Left lung (tissue), 4 donors: ENCODE measurements at regions not wholly inside any gene's neighbourhood (a gene's known extent, or its start where the extent isn't known, plus 50 kb on each side); places are given as distances from the start of the nearest gene placed in this dataset.

Experiments
- ATAC-seq: fragments of 200-7000 bp; cut with Tn5 transposase; one replicate; pipeline ENCODE4 v1.9.1; 2020; ENCODE audit warnings: moderate library complexity
- DNase-seq, 4 donors: peaks; one replicate each; pipeline ENCODE4 v3.0.0-alpha.2; 2013 to 2020
- H3K27ac ChIP-seq, 2 donors: fragments of 200-600 bp; sonication (generic) in 1 of 2; one replicate each; pipeline versions ENCODE4 v1.5.0 to v1.8.0; 2020 to 2021
- H3K27me3 ChIP-seq, 2 donors: fragments of 200-600 bp; sonication (generic) in 1 of 2; one replicate each; pipeline versions ENCODE4 v1.5.0 to v1.8.0; 2020 to 2021
- H3K36me3 ChIP-seq, 2 donors: fragments of 200-600 bp; sonication (generic) in 1 of 2; one replicate each; pipeline versions ENCODE4 v1.5.0 to v1.8.0; 2020 to 2021
- H3K4me1 ChIP-seq, 2 donors: fragments of 200-600 bp; one replicate each; pipeline ENCODE4 v1.8.0; 2021
- H3K4me3 ChIP-seq, 2 donors: fragments of 200-600 bp; sonication (generic) in 1 of 2; one replicate each; pipeline versions ENCODE4 v1.5.0 to v1.8.0; 2020 to 2021; ENCODE audit warnings: mild to moderate bottlenecking in 1 of 2
- H3K9me3 ChIP-seq, 2 donors: fragments of 200-600 bp; sonication (generic) in 1 of 2; one replicate each; pipeline versions ENCODE4 v1.5.0 to v1.8.0; 2020 to 2021
- intact Hi-C, 2 donors: fragments of 100-400 bp; cut with DNase I; formaldehyde crosslinking; loops; one replicate each; pipeline versions ENCODE4 v1.11.2 to v1.14.2; 2022
- TF ChIP-seq, protein P1 (sequence below), 2 donors: fragments of 200-600 bp; sonication (generic) in 1 of 2; IDR thresholded peaks; one replicate each; pipeline versions ENCODE4 v1.5.0 to v1.8.0; 2021; ENCODE audit warnings: antibody characterized with exemption in 2 of 2
- donor health status: DM: no; HTN: yes; CAD: no.
- donor health status: DM: no; HTN: no; CAD: no.

GRCh38 chr14:98785578-98785977 lies 486.4 kb downstream of the BCL11B start:
- DNase-seq = no peak
- Histone ChIP-seq H3K36me3 (no peaks in the 10 kb centered on the region), H3K27ac (no peak overlapping the region), H3K4me3 (no peak overlapping the region), H3K9me3 (no peaks in the 10 kb centered on the region), H3K4me1 (no peaks in the 10 kb centered on the region), H3K27me3 (peaks cover 0 to 16% of the 10 kb centered on the region in 2 donors)
- TF ChIP-seq, protein P1, sequence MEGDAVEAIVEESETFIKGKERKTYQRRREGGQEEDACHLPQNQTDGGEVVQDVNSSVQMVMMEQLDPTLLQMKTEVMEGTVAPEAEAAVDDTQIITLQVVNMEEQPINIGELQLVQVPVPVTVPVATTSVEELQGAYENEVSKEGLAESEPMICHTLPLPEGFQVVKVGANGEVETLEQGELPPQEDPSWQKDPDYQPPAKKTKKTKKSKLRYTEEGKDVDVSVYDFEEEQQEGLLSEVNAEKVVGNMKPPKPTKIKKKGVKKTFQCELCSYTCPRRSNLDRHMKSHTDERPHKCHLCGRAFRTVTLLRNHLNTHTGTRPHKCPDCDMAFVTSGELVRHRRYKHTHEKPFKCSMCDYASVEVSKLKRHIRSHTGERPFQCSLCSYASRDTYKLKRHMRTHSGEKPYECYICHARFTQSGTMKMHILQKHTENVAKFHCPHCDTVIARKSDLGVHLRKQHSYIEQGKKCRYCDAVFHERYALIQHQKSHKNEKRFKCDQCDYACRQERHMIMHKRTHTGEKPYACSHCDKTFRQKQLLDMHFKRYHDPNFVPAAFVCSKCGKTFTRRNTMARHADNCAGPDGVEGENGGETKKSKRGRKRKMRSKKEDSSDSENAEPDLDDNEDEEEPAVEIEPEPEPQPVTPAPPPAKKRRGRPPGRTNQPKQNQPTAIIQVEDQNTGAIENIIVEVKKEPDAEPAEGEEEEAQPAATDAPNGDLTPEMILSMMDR (IDR thresholded peaks at IDR 0.05) = no peak
- ATAC-seq = no peak
- intact Hi-C loops = no loop called here

DNA sequence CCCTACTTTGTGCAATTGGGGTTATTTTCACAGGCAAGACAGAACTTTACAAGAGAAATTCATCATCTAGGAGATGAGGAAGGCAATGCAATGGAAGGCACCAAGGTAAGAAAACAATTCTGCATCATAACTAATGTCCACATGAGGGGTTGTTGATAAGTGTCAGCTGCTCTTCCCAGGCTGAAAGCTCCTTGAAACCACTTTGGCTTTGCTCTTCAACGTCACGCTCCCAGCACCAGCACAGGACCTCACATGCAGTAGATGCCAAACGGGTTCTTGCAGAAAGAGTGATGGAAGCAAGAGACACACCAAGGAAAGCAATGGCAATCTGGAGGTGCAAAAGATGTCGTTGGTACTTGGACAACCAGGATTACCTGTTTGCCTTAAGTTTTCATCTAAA lies 485.5 kb downstream of the BCL11B start:
- Histone ChIP-seq H3K4me3 (no peak overlapping the region), H3K27me3 (peaks cover 0 to 16% of the 10 kb centered on the region in 2 donors), H3K9me3 (no peaks in the 10 kb centered on the region), H3K4me1 (no peaks in the 10 kb centered on the region), H3K27ac (no peak overlapping the region), H3K36me3 (no peaks in the 10 kb centered on the region)
- TF ChIP-seq, protein P1 (IDR thresholded peaks at IDR 0.05) = no peak
- intact Hi-C loops = no loop called here
- no peak for ATAC-seq
- DNase-seq = no peak

DNA sequence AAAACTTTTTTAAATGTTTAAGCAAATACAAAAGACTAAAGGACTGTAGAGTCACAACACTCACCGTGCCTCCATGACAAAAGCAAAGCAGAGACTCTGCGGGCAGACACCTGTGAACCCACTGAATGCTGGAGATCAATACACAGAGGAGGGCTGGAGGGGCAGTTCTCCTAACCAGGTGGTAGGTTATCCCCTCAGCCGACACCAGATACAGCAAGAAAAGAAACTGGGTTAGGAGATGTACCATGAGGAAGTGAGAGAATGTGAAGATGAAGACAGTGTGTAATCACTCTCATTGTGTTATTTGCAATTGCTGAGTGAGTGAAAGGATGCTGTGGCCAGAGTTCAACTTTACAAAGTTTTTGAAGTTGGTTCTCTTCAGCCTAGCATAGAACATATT lies 480.3 kb downstream of the BCL11B start:
- Histone ChIP-seq H3K27ac (no peak overlapping the region), H3K9me3 (peaks cover 0 to 13% of the 10 kb centered on the region in 2 donors)
- TF ChIP-seq, protein P1 (IDR thresholded peaks at IDR 0.05) = no peak

DNA sequence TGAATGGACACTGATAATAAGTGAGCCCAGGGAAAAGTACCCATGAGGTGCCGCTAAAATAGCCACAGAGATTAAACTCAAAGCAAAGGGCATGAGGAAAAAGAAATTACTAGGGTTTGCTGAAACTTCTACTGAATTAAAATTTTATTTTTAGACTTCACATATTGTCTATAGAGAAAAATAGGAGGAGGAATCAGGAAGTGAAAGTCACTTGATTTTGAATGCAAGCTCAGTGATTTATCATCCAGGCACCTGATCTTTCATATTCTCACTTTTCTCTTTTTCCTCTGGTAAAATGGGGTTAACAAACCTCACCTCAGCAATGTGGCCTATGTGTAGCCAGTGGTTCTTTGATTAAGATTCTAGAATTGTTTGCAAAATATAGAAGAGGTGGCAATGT lies 479.8 kb downstream of the BCL11B start:
- Histone ChIP-seq H3K36me3 (no peaks in the 10 kb centered on the region), H3K9me3 (peaks cover 0 to 13% of the 10 kb centered on the region in 2 donors), H3K4me1 (no peaks in the 10 kb centered on the region), H3K27me3 (no peaks in the 10 kb centered on the region), H3K4me3 (no peak overlapping the region), H3K27ac (no peak overlapping the region)
- intact Hi-C loops = no loop called here
- ATAC-seq = no peak
- TF ChIP-seq, protein P1 (IDR thresholded peaks at IDR 0.05) = no peak
- DNase-seq = no peak

More for the DNA sequence above, 480.3 kb downstream of the BCL11B start:
- intact Hi-C loops = no loop called here
- Histone ChIP-seq H3K27me3 (no peaks in the 10 kb centered on the region), H3K36me3 (no peaks in the 10 kb centered on the region), H3K4me3 (no peak overlapping the region), H3K4me1 (no peaks in the 10 kb centered on the region)
- no peak for DNase-seq
- no peak for ATAC-seq

- intact Hi-C loops = no loop called here
- no peak for ATAC-seq
These were observed 473.9 kb downstream of the BCL11B start for GRCh38 chr14:98798099-98798498.

More at GRCh38 chr14:98798099-98798498, 473.9 kb downstream of the BCL11B start:
- H3K36me3 ChIP-seq = no peaks in the 10 kb centered on the region
- H3K9me3 ChIP-seq = peaks cover 0 to 13% of the 10 kb centered on the region in 2 donors
- TF ChIP-seq, protein P1 (IDR thresholded peaks at IDR 0.05) = no peak
- no peaks in the 10 kb centered on the region for H3K4me1 ChIP-seq
- DNase-seq = no peak
- peaks cover 0 to 1% of the 10 kb centered on the region in 2 donors for H3K27me3 ChIP-seq
- no peak overlapping the region for H3K27ac ChIP-seq
- H3K4me3 ChIP-seq = no peak overlapping the region
